H4 (cell line): ENCODE measurements at regions not wholly inside any gene's neighbourhood (a gene's known extent, or its start where the extent isn't known, plus 50 kb on each side); places are given as distances from the start of the nearest gene placed in this dataset.
"Not testable (repeated sequence)": the region's sequence is repeated elsewhere in the genome, so short reads cannot be mapped to it uniquely, and the experiment has no call there.

Experiments
- DNase-seq: peaks from one replicate; pipeline ENCODE4 v3.0.0-alpha.2; 2015; ENCODE audit warnings: low spot score

GRCh38 chr4:59511809-59512208 lies 1688.3 kb upstream of the ADGRL3 start:
- DNase-seq, result peak; percentile 8

GRCh38 chr4:59517007-59517406 lies 1683.1 kb upstream of the ADGRL3 start:
- no peak for DNase-seq

DNA sequence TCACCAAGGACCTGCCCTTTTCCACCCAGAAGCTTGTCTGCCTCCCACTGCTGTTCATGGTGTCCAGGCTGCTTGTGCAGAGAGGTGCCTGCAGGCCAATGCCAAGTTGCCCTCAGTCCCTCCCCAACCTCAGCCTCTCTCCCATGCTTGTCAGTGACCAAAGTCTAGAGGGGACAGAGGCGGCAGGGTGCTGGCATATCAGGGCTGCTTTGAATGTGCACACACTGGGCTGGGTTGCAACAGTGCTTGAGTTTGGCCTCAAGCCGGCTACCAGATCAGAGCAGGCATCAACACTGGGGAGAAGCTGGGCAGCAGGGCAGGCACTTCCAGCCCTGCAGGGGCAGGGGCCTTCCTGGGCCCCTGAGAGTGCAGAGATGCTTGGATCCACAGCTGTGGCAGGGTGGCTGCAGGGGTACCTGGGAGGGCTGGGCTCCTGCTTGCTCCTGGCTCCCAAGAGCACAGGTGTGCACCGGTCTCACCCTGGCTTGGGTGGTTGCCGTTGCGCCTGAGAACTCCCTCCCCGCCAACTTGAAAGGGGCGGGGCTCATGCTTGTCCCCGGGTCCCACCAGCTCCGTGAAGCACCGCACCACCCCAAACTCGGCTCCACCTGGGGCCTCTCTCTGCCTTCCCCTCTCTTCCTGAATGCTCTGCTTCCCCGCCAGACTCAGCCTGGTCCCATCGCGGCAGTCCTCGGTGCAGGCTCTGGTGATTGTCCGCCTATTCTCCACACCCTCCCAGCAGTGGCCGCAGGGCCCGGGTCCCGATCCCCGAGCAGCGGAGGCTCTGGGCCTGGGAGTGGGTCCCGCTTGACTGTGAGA lies 1681.9 kb upstream of the ADGRL3 start:
- DNase-seq, result no peak

DNA sequence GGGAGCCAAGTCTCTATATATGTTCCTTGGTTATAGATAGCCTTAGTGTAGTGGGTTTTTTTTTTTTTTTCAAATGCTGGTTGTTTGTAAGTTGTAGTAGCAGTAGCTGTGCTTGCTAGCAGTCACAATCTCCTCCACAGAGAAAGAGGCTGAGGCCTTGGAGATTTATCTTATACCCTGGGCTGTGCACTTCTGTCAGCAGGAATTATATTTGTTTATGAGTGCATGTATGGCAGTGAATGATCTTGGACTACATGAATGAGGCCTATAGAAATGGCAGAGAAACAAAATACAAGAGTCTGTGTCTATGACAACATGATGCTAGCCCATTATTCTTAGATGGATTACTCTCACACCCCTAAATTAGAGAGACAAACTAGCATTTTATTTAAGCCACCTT lies 1674.2 kb upstream of the ADGRL3 start:
- no peak for DNase-seq

- no peak for DNase-seq
Observed at GRCh38 chr4:59535541-59535940, 1664.6 kb upstream of the ADGRL3 start.

DNA sequence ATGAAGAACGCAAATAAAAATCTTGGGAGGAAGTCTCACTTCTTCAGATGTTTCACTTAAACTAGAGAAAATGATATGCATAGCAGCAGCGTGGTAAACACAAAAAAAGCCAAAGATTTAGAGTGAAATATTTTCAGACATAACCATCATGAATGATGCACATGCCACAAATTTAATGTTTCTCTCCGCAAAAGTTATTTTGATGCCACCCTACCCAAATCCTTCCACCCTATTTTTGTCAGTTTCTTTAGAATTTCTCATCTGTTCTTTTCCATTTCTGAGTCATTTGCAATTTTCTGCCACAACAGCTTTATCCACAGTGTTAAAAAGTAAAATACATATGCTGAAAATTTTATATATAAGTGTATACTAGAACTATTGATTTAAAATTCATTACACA lies 1663.7 kb upstream of the ADGRL3 start:
- DNase-seq, result no peak

- DNase-seq, result no peak
Observed at GRCh38 chr4:59537246-59537886, 1662.8 kb upstream of the ADGRL3 start.

- DNase-seq, result no peak
Observed at GRCh38 chr4:59539401-59539800, 1660.7 kb upstream of the ADGRL3 start.

- no peak for DNase-seq
Observed at GRCh38 chr4:59540311-59540710, 1659.8 kb upstream of the ADGRL3 start.

DNA sequence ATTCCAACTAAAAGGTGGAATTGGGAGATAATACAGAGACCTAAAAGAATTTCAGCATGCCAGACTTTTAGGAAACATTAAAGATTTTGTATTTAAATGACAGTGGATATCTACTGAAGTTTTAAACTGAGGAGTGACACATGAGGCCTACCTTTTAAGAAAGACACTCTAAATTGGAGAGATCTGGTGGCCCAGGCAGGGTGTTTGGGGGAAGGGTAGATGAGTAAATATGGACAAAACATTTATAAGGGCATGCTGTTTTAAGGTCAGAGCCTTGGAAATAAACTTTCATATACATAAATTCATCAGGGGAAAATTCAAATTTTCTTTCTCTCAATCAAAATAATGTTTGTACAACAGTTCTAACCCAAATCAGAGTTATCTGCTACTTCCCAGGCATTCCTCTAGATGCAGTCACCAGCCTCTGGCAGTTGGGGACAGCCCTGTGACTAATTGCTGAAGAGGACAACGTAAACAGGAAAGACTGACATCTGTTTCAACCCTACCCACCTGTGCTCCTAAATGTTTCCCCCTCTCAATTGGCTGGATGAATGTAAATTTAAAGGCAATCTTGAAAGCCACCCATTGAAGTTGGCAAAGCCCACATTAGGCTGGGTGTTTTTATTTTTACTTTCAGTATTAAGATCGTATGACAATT lies 1646.9 kb upstream of the ADGRL3 start:
- DNase-seq, result peak; percentile 80

GRCh38 chr4:59553721-59554091 lies 1646.4 kb upstream of the ADGRL3 start:
- DNase-seq, result peak; percentile 38

- DNase-seq, result not testable (repeated sequence)
Observed at GRCh38 chr4:59556191-59556590, 1643.9 kb upstream of the ADGRL3 start.

DNA sequence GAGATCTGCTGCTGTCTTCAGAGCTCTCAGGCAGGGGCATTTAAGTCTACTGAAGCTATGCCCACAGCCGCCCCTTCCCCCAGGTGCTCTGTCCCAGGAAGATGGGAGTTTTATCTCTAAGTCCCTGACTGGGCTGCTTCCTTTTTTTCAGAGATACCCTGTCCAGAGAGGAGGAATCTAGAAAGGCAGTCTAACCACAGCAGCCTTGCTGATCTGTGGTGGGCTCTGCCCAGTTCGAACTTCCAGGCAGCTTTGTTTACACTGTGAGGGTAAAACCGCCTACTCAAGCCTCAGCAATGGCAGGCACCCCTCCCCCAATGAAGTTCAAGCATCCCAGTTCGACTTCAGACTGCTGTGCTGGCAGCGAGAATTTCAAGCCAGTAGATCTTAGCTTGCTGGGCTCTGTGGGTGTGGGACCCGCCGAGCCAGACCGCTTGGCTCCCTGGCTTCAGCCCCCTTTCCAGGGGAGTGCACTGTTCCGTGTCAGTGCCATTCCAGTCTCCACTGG lies 1639.9 kb upstream of the ADGRL3 start:
- DNase-seq, result peak; percentile 20

- DNase-seq, result no peak
Observed at GRCh38 chr4:59565836-59566235, 1634.3 kb upstream of the ADGRL3 start.

DNA sequence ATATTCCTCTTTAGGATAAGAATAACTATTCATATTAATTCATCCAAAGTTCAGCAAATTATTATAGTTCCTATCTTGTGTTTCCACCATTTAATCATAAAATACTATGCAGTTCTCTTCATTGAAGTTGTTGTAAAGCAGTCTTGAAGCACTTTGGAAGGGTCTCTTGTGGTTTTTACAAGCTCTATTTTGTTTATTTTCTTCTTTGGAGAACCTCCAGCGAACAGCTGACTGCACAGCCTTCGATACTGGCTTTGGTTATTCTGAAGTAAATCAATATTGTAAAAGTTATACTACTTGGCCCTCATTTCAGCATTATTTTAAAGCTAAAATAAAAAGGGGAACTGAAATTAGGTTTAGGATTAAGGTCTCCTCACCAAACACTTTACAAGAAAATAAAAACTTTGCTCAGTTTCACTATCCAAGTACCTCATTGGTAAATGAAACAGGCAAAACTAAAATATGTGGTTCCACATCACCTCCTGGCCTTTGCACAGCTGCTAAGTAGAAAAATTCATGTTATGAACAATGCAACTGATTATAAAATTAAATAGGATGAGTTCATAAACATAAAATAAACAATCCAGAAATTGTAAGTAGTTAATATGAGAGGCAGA lies 1629.2 kb upstream of the ADGRL3 start:
- DNase-seq, result no peak

GRCh38 chr4:59571805-59572430 lies 1628.2 kb upstream of the ADGRL3 start:
- DNase-seq, result peak; percentile 61

- DNase-seq, result no peak
Observed at GRCh38 chr4:59583845-59584568, 1616.1 kb upstream of the ADGRL3 start.

DNA sequence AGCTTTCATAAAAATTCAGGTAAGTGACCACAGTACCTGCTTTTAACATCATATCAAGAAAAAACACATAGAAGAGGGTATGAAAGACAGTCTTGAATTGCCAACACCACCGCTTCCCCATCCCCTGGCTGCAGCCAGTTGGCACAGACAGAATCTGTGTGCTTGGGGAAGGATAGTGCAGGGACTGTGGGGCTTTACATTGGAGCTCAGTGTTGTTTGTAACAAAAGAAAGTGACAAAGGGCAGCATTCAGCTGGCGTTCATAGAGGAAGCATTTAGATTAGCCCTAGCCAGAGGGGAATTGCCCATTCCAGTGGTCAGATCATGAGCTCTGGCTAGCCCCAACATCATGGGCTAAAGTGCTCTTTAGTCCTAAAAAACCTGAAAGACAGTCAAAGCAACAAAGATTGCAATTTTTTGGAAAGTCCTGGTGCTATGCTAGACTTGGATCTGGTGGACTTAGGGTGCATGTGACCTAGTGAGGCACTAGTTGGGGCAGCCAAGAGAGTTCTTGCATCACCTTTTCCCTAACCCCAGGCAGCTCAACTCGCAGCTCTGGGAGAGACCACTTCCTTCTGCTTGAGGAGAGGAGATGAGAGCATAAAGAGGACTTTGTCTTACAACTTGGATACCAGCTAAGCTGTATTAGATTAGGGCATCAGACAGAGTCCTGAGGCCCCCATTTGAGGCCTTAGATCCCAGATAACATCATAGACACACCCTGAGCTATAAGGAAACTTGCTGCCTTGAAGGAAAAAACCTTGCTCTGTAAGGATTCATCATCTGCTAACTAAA lies 1602.4 kb upstream of the ADGRL3 start:
- DNase-seq, result no peak

- DNase-seq, result no peak
Observed at GRCh38 chr4:59598330-59598618, 1601.9 kb upstream of the ADGRL3 start.

GRCh38 chr4:59608466-59608865 lies 1591.7 kb upstream of the ADGRL3 start:
- DNase-seq, result no peak

- DNase-seq, result peak; percentile 68
Observed at GRCh38 chr4:59612235-59612634, 1587.9 kb upstream of the ADGRL3 start.
